Esophagus squamous epithelium (tissue), 5 donors: ENCODE measurements at regions not wholly inside any gene's neighbourhood (a gene's known extent, or its start where the extent isn't known, plus 50 kb on each side); places are given as distances from the start of the nearest gene placed in this dataset.

Experiments used
- DNase-seq: peaks from one replicate; lab custom pipeline; 2025; lab: John Stamatoyannopoulos, UW
- H3K27ac ChIP-seq, 4 donors: fragments of 200-600 bp; sonication (generic); one replicate each; pipeline ENCODE4 v1.5.1; 2016 to 2019; ENCODE audit warnings: mild to moderate bottlenecking in 1 of 4
- H3K27me3 ChIP-seq, 4 donors: fragments of 200-600 bp; sonication (generic); 1 replicate in 3 of 4; 2 replicates in 1 of 4; pipeline versions ENCODE4 v1.5.1 to v1.6.0; 2017 to 2021; ENCODE audit warnings: antibody characterized with exemption in 1 of 4
- H3K36me3 ChIP-seq, 3 donors: fragments of 200-600 bp; sonication (generic); one replicate each; pipeline ENCODE4 v1.5.1; 2016 to 2019
- H3K4me1 ChIP-seq, 3 donors: fragments of 200-600 bp; sonication (generic); one replicate each; pipeline ENCODE4 v1.5.1; 2017 to 2019
- H3K4me3 ChIP-seq, 4 donors: fragments of 200-600 bp; sonication (generic); 1 replicate in 3 of 4; 2 replicates in 1 of 4; pipeline ENCODE4 v1.5.1; 2016 to 2019; ENCODE audit warnings: mild to moderate bottlenecking in 2 of 4, moderate library complexity in 1 of 4
- H3K9me3 ChIP-seq, 3 donors: fragments of 200-600 bp; sonication (generic); one replicate each; pipeline ENCODE4 v1.5.1; 2016 to 2019
- CTCF ChIP-seq, 6 experiments: fragments of 450-650 bp in 4 of 6; fragments of 200-600 bp in 2 of 6; sonication (generic) in 2 of 6; IDR thresholded peaks; one replicate each; pipeline ENCODE4 v1.5.1; 2016 to 2019; ENCODE audit warnings: antibody characterized with exemption in 6 of 6, mild to moderate bottlenecking in 4 of 6, moderate library complexity in 4 of 6
- POLR2A ChIP-seq, 4 donors: fragments of 450-650 bp; IDR thresholded peaks; one replicate each; pipeline ENCODE4 v1.6.1; 2017; ENCODE audit warnings: antibody characterized with exemption in 4 of 4, mild to moderate bottlenecking in 4 of 4, moderate library complexity in 3 of 4
- WGBS, 2 donors: methylation state at CpG; one replicate each; pipeline ENCODE4 v1.1.5; 2018; 5-methylcytosine and 5-hydroxymethylcytosine counted together
- intact Hi-C: fragments of 100-400 bp; cut with DNase I; formaldehyde crosslinking; loops from one replicate; pipeline ENCODE4 v1.15.0; 2022
- donor health status: DM: yes; HTN: yes; CAD: no.

GRCh38 chr14:61977217-61977616 is 215.0 kb downstream of the SNAPC1 start:
- no peak for DNase-seq
- H3K27me3 ChIP-seq = peaks cover 0 to 7% (median 0%) of the 10 kb centered on the region in 4 donors
- peaks cover 0 to 10% (median 5%) of the 10 kb centered on the region in 3 donors for H3K9me3 ChIP-seq
- H3K36me3 ChIP-seq = no peaks in the 10 kb centered on the region
- H3K4me1 ChIP-seq = no peaks in the 10 kb centered on the region
- no peak for TF ChIP-seq POLR2A (IDR thresholded peaks at IDR 0.05)
- TF ChIP-seq CTCF (IDR thresholded peaks at IDR 0.05) = no peak
- H3K27ac ChIP-seq = no peak overlapping the region
- intact Hi-C loops = no loop called here
- H3K4me3 ChIP-seq = no peak overlapping the region

- Histone ChIP-seq H3K4me3 (no peak overlapping the region), H3K27me3 (no peaks in the 10 kb centered on the region), H3K9me3 (no peaks in the 10 kb centered on the region), H3K36me3 (no peaks in the 10 kb centered on the region), H3K27ac (no peak overlapping the region), H3K4me1 (no peaks in the 10 kb centered on the region)
- TF ChIP-seq POLR2A (IDR thresholded peaks at IDR 0.05) (no peak), CTCF (IDR thresholded peaks at IDR 0.05) (no peak)
- no peak for DNase-seq
- intact Hi-C loops = no loop called here
- 55 to 72% methylated on average over 2 of the region's 2 CpGs for WGBS, 2 donors
Measured at GRCh38 chr14:61988240-61988639, 226.0 kb downstream of the SNAPC1 start.

- H3K9me3 ChIP-seq = no peaks in the 10 kb centered on the region
- no peak overlapping the region for H3K27ac ChIP-seq
- WGBS, 2 donors = 53 to 67% methylated on average over 8 of the region's 8 CpGs
- H3K27me3 ChIP-seq = no peaks in the 10 kb centered on the region
- no peak overlapping the region for H3K4me3 ChIP-seq
- H3K4me1 ChIP-seq = no peaks in the 10 kb centered on the region
- no peak for TF ChIP-seq POLR2A (IDR thresholded peaks at IDR 0.05)
- no peak for TF ChIP-seq CTCF (IDR thresholded peaks at IDR 0.05)
- intact Hi-C loops = no loop called here
- no peak for DNase-seq
- H3K36me3 ChIP-seq = no peaks in the 10 kb centered on the region
Measured at GRCh38 chr14:61992139-61992538, 229.9 kb downstream of the SNAPC1 start.

- Histone ChIP-seq H3K36me3 (no peaks in the 10 kb centered on the region), H3K4me3 (no peak overlapping the region), H3K27me3 (no peaks in the 10 kb centered on the region), H3K27ac (no peak overlapping the region), H3K9me3 (no peaks in the 10 kb centered on the region), H3K4me1 (no peaks in the 10 kb centered on the region)
- DNase-seq = no peak
- 48 to 54% methylated on average over 2 of the region's 2 CpGs for WGBS, 2 donors
- TF ChIP-seq CTCF (IDR thresholded peaks at IDR 0.05) (no peak), POLR2A (IDR thresholded peaks at IDR 0.05) (no peak)
- intact Hi-C loops = no loop called here
Measured at GRCh38 chr14:61992926-61993325, 230.7 kb downstream of the SNAPC1 start.

GRCh38 chr14:61994589-61994988 is 232.4 kb downstream of the SNAPC1 start:
- H3K9me3 ChIP-seq = no peaks in the 10 kb centered on the region
- TF ChIP-seq CTCF (IDR thresholded peaks at IDR 0.05) (no peak), POLR2A (IDR thresholded peaks at IDR 0.05) (no peak)
- DNase-seq = no peak
- no peak overlapping the region for H3K27ac ChIP-seq
- no peak overlapping the region for H3K4me3 ChIP-seq
- H3K4me1 ChIP-seq = no peaks in the 10 kb centered on the region
- H3K36me3 ChIP-seq = no peaks in the 10 kb centered on the region
- no peaks in the 10 kb centered on the region for H3K27me3 ChIP-seq
- intact Hi-C loops = no loop called here
- 89 to 94% methylated on average over 1 of the region's 1 CpG for WGBS, 2 donors
